Endothelial cell of umbilical vein (primary cell): ENCODE measurements at regions not wholly inside any gene's neighbourhood (a gene's known extent, or its start where the extent isn't known, plus 50 kb on each side); places are given as distances from the start of the nearest gene placed in this dataset.

Source experiments
- BruUV-seq: library from RNA; stranded (reverse); fragments of 400-500 nt; replicated peaks from 2 replicates; lab custom pipeline; 2021; lab: Mats Ljungman, UMichigan
- CTCF ChIA-PET: fragments of 300-600, 350-600 bp; sonication (Branson Sonifier 250); formaldehyde crosslinking; loops from one replicate; lab custom pipeline; 2021; ENCODE audit warnings: antibody characterized with exemption, inconsistent platforms; lab: Charles Lee
- POLR2A ChIA-PET: fragments of 300-600, 350-600 bp; sonication (Branson Sonifier 250); formaldehyde crosslinking; loops from one replicate; lab custom pipeline; 2021; ENCODE audit warnings: antibody characterized with exemption, inconsistent platforms; lab: Charles Lee
- DNase-seq: peaks from one replicate; pipeline ENCODE4 v3.0.0-alpha.2; 2011; ENCODE audit warnings: low read depth, low spot score
- FAIRE-seq: peaks from 2 replicates; lab custom pipeline; 2011; peaks lifted over from hg19 to GRCh38; lab: Jason Lieb, UNC
- H2AFZ ChIP-seq: 2 replicates; pipeline ENCODE4 v1.6.0; 2012; ENCODE audit warnings: low read depth, low read length, control low read depth, inconsistent platforms
- H3K27ac ChIP-seq: 2 replicates; pipeline ENCODE4 v1.5.1; 2011; ENCODE audit warnings: low read depth, mild to moderate bottlenecking, control low read depth, low read length, moderate library complexity; ENCODE audit not compliant: insufficient read depth
- H3K27me3 ChIP-seq, 2 experiments: 2 replicates each; pipeline versions ENCODE4 v1.6.0 to v1.6.1; 2011; ENCODE audit warnings: low read length in 2 of 2, mixed read lengths in 1 of 2; ENCODE audit not compliant: control insufficient read depth in 2 of 2, insufficient read depth in 2 of 2
- H3K36me3 ChIP-seq, 2 experiments: 2 replicates in 1 of 2; 3 replicates in 1 of 2; pipeline ENCODE4 v1.5.1; 2011; ENCODE audit warnings: low read length in 2 of 2, mild to moderate bottlenecking in 1 of 2, moderate library complexity in 1 of 2; ENCODE audit not compliant: control insufficient read depth in 2 of 2, insufficient read depth in 2 of 2; ENCODE audit errors: extremely low read depth in 1 of 2
- H3K4me1 ChIP-seq: 3 replicates; pipeline ENCODE4 v1.5.1; 2011; ENCODE audit warnings: mild to moderate bottlenecking, low read length; ENCODE audit not compliant: control insufficient read depth, insufficient read depth; ENCODE audit errors: extremely low read depth
- H3K4me2 ChIP-seq: 2 replicates; pipeline ENCODE4 v1.6.1; 2011; ENCODE audit warnings: low read length, control low read depth, mixed read lengths; ENCODE audit not compliant: insufficient read depth
- H3K4me3 ChIP-seq, 3 experiments: fragments of 200-600 bp in 1 of 3; sonication (generic), shearing (Covaris generic) in 1 of 3; replicated peaks in 1 of 3; 2 replicates each; pipeline ENCODE4 v1.5.1; 2011 to 2016; ENCODE audit warnings: control low read depth in 3 of 3, low read length in 3 of 3, mild to moderate bottlenecking in 2 of 3, inconsistent platforms in 1 of 3, low read depth in 1 of 3, moderate library complexity in 1 of 3; ENCODE audit not compliant: insufficient read depth in 1 of 3
- H3K79me2 ChIP-seq: 2 replicates; pipeline ENCODE4 v1.6.0; 2012; ENCODE audit warnings: low read length, inconsistent platforms; ENCODE audit not compliant: control insufficient read depth, insufficient read depth
- H3K9ac ChIP-seq: replicated peaks from 2 replicates; pipeline ENCODE3; 2011; ENCODE audit warnings: low read length, control low read depth; ENCODE audit not compliant: insufficient read depth; ENCODE audit errors: extremely low read depth
- H3K9me1 ChIP-seq: replicated peaks from 3 replicates; pipeline ENCODE4 v1.6.0; 2011; ENCODE audit warnings: mild to moderate bottlenecking, low read length; ENCODE audit not compliant: control insufficient read depth, insufficient read depth; ENCODE audit errors: extremely low read depth
- H3K9me3 ChIP-seq: replicated peaks from 2 replicates; pipeline ENCODE4 v1.5.1; 2012; ENCODE audit warnings: low read length, inconsistent platforms; ENCODE audit not compliant: control insufficient read depth, insufficient read depth
- H4K20me1 ChIP-seq: replicated peaks from 2 replicates; pipeline ENCODE3; 2011; ENCODE audit warnings: mild to moderate bottlenecking, low read length; ENCODE audit not compliant: control insufficient read depth, insufficient read depth; ENCODE audit errors: extremely low read depth
- EZH2 ChIP-seq: IDR thresholded peaks from 2 replicates; pipeline ENCODE4 v1.6.1; 2012; ENCODE audit warnings: borderline replicate concordance, low read depth, mild to moderate bottlenecking, moderate library complexity, low read length, inconsistent platforms; ENCODE audit not compliant: severe bottlenecking
- FOS ChIP-seq: IDR thresholded peaks from 2 replicates; pipeline ENCODE4 v1.6.1; 2011; ENCODE audit warnings: mild to moderate bottlenecking, low read length, moderate library complexity, borderline replicate concordance; ENCODE audit not compliant: insufficient read depth
- GATA2 ChIP-seq: IDR thresholded peaks from 2 replicates; pipeline ENCODE4 v1.7.0; 2011; ENCODE audit warnings: low read depth, mild to moderate bottlenecking, moderate library complexity, mixed read lengths, low read length; ENCODE audit not compliant: insufficient read length, insufficient read depth
- JUN ChIP-seq: IDR thresholded peaks from 2 replicates; pipeline ENCODE4 v1.6.1; 2011; ENCODE audit warnings: borderline replicate concordance, low read depth; ENCODE audit not compliant: insufficient read length, insufficient read depth
- MYC ChIP-seq: IDR thresholded peaks from one replicate; pipeline ENCODE4 v1.6.1; 2011; ENCODE audit warnings: mild to moderate bottlenecking, low read depth, low read length
- POLR2A ChIP-seq: IDR thresholded peaks from 2 replicates; pipeline ENCODE4 v1.6.1; 2012; ENCODE audit warnings: low read depth, mild to moderate bottlenecking, control low read depth, low read length
- dilution Hi-C: fragments of 300-500 bp; cut with MboI; formaldehyde crosslinking; loops from one replicate; pipeline ENCODE4 v1.15.0; 2019; ENCODE audit warnings: low sequenced_read_pairs; ENCODE audit not compliant: extremely low pct_ligation_motif_present
- intact Hi-C: fragments of 100-400 bp; cut with micrococcal nuclease; formaldehyde crosslinking; loops from one replicate; pipeline ENCODE4 v1.10.0; 2022
- TF ChIP-seq, protein P1 (sequence below), 2 donors: IDR thresholded peaks; 1 replicate in 1 of 2; 2 replicates in 1 of 2; pipeline ENCODE4 v1.5.1; 2011; ENCODE audit warnings: low read length in 2 of 2, mild to moderate bottlenecking in 2 of 2, moderate library complexity in 2 of 2, control low read depth in 1 of 2, inconsistent platforms in 1 of 2, low read depth in 1 of 2; ENCODE audit not compliant: insufficient read depth in 1 of 2; ENCODE audit errors: extremely low read depth in 1 of 2

GRCh38 chr14:30118992-30119640, 191.5 kb upstream of the PRKD1 start:
- BruUV-seq, result no TSS peak

More at GRCh38 chr14:30118992-30119640, 191.5 kb upstream of the PRKD1 start:
- Histone ChIP-seq H2AFZ (no peak overlapping the region), H3K4me1 (no peaks in the 10 kb centered on the region), H3K27ac (no peak overlapping the region), H3K4me2 (no peak overlapping the region), H3K27me3 (no peaks in the 10 kb centered on the region), H3K79me2 (no peaks in the 10 kb centered on the region), H3K9me1 (no peaks in the 10 kb centered on the region), H3K36me3 (no peaks in the 10 kb centered on the region), H3K9ac (no peak overlapping the region), H3K9me3 (no peaks in the 10 kb centered on the region), H3K4me3 (no peak overlapping the region), H4K20me1 (no peaks in the 10 kb centered on the region)
- no peak for TF ChIP-seq JUN
- TF ChIP-seq, protein P1, sequence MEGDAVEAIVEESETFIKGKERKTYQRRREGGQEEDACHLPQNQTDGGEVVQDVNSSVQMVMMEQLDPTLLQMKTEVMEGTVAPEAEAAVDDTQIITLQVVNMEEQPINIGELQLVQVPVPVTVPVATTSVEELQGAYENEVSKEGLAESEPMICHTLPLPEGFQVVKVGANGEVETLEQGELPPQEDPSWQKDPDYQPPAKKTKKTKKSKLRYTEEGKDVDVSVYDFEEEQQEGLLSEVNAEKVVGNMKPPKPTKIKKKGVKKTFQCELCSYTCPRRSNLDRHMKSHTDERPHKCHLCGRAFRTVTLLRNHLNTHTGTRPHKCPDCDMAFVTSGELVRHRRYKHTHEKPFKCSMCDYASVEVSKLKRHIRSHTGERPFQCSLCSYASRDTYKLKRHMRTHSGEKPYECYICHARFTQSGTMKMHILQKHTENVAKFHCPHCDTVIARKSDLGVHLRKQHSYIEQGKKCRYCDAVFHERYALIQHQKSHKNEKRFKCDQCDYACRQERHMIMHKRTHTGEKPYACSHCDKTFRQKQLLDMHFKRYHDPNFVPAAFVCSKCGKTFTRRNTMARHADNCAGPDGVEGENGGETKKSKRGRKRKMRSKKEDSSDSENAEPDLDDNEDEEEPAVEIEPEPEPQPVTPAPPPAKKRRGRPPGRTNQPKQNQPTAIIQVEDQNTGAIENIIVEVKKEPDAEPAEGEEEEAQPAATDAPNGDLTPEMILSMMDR (IDR thresholded peaks at IDR 0.05; ENCODE audit: extremely low read depth in 1 of 2, insufficient read depth in 1 of 2, low read depth in 1 of 2, low read length in 2 of 2), result no peak
- no peak for TF ChIP-seq EZH2
- no peak for TF ChIP-seq MYC
- no peak for TF ChIP-seq POLR2A
- TF ChIP-seq GATA2, result no peak
- TF ChIP-seq FOS, result no peak
- intact Hi-C loops (no loop called here), dilution Hi-C loops (no loop called here)
- no peak for FAIRE-seq
- DNase-seq, result no peak
- POLR2A ChIA-PET, result no interaction called here
- CTCF ChIA-PET, result no interaction called here
